WTC11 (cell line): ENCODE measurements at regions not wholly inside any gene's neighbourhood (a gene's known extent, or its start where the extent isn't known, plus 50 kb on each side); places are given as distances from the start of the nearest gene placed in this dataset.

Experiments
- ATAC-seq: fragments of 200-7000 bp; cut with Tn5 transposase; 2 replicates; pipeline ENCODE4 v1.10.0; 2021; ENCODE audit warnings: mild to moderate bottlenecking, moderate library complexity
- CTCF ChIA-PET: fragments of 300-600 bp; sonication (Branson Sonifier 250); formaldehyde crosslinking; loops from one replicate; lab custom pipeline; 2021; ENCODE audit warnings: antibody characterized with exemption; lab: Charles Lee
- POLR2A ChIA-PET: fragments of 350-600 bp; sonication (Branson Sonifier 250); formaldehyde crosslinking; loops from one replicate; lab custom pipeline; 2021; ENCODE audit warnings: antibody characterized with exemption; lab: Charles Lee
- DNase-seq: peaks from one replicate; pipeline ENCODE4 v3.0.0; 2021; ENCODE audit warnings: low spot score
- H3K27ac Mint-ChIP-seq: 2 replicates; pipeline ENCODE4 v1.8.0; 2021; ENCODE audit warnings: mixed read lengths
- H3K27me3 Mint-ChIP-seq: 2 replicates; pipeline ENCODE4 v1.8.0; 2021; ENCODE audit warnings: low read depth, mild to moderate bottlenecking, moderate library complexity, mixed read lengths
- H3K36me3 Mint-ChIP-seq: 2 replicates; pipeline ENCODE4 v1.8.0; 2021; ENCODE audit warnings: mixed read lengths
- H3K4me1 Mint-ChIP-seq: 2 replicates; pipeline ENCODE4 v1.8.0; 2022; ENCODE audit warnings: mixed read lengths
- H3K4me3 Mint-ChIP-seq: 2 replicates; pipeline ENCODE4 v1.8.0; 2021; ENCODE audit warnings: mild to moderate bottlenecking, moderate library complexity, mixed read lengths
- H3K9me3 Mint-ChIP-seq: 2 replicates; pipeline ENCODE4 v1.8.0; 2021; ENCODE audit warnings: mixed read lengths
- ARID4B ChIP-seq: sonication (generic); formaldehyde crosslinking; IDR thresholded peaks from 2 replicates; pipeline ENCODE4 v1.8.0; 2023; ENCODE audit warnings: missing genetic modification reagents, mild to moderate bottlenecking, borderline replicate concordance
- ATF2 ChIP-seq: sonication (generic); formaldehyde crosslinking; IDR thresholded peaks from 2 replicates; pipeline ENCODE4 v1.8.1; 2022; ENCODE audit warnings: low read depth, missing genetic modification reagents, borderline replicate concordance
- CBFB ChIP-seq: sonication (generic); formaldehyde crosslinking; IDR thresholded peaks from 2 replicates; pipeline ENCODE4 v1.8.1; 2022; ENCODE audit warnings: mild to moderate bottlenecking, low read depth, missing genetic modification reagents
- CREM ChIP-seq: sonication (generic); formaldehyde crosslinking; IDR thresholded peaks from 2 replicates; pipeline ENCODE4 v1.8.1; 2022; ENCODE audit warnings: mild to moderate bottlenecking, missing genetic modification reagents, moderate library complexity
- E2F5 ChIP-seq: sonication (generic); formaldehyde crosslinking; IDR thresholded peaks from 2 replicates; pipeline ENCODE4 v1.8.1; 2022; ENCODE audit warnings: mild to moderate bottlenecking, moderate library complexity, missing genetic modification reagents
- ESRRA ChIP-seq: sonication (generic); formaldehyde crosslinking; IDR thresholded peaks from 2 replicates; pipeline ENCODE4 v1.8.1; 2022; ENCODE audit warnings: mild to moderate bottlenecking, missing genetic modification reagents, borderline replicate concordance
- ETV6 ChIP-seq: sonication (generic); formaldehyde crosslinking; IDR thresholded peaks from 2 replicates; pipeline ENCODE4 v1.8.1; 2022; ENCODE audit warnings: mild to moderate bottlenecking, missing genetic modification reagents
- FOXP1 ChIP-seq: sonication (generic); formaldehyde crosslinking; IDR thresholded peaks from 2 replicates; pipeline ENCODE4 v1.8.0; 2022; ENCODE audit warnings: missing genetic modification reagents, mild to moderate bottlenecking, moderate library complexity, borderline replicate concordance
- IRF2 ChIP-seq: sonication (generic); formaldehyde crosslinking; IDR thresholded peaks from 2 replicates; pipeline ENCODE4 v1.8.0; 2022; ENCODE audit warnings: low read depth, missing genetic modification reagents, borderline replicate concordance
- MYBL2 ChIP-seq: sonication (generic); formaldehyde crosslinking; IDR thresholded peaks from 2 replicates; pipeline ENCODE4 v1.8.1; 2023; ENCODE audit warnings: mild to moderate bottlenecking, moderate library complexity, missing genetic modification reagents
- PRDM15 ChIP-seq: sonication (generic); formaldehyde crosslinking; IDR thresholded peaks from 2 replicates; pipeline ENCODE4 v1.8.0; 2022; ENCODE audit warnings: missing genetic modification reagents
- SMAD3 ChIP-seq: sonication (generic); formaldehyde crosslinking; IDR thresholded peaks from 2 replicates; pipeline ENCODE4 v1.8.0; 2022; ENCODE audit warnings: missing genetic modification reagents, mild to moderate bottlenecking, borderline replicate concordance
- SMAD4 ChIP-seq: sonication (generic); formaldehyde crosslinking; IDR thresholded peaks from 2 replicates; pipeline ENCODE4 v1.8.0; 2022; ENCODE audit warnings: mild to moderate bottlenecking, missing genetic modification reagents
- STAT6 ChIP-seq: sonication (generic); formaldehyde crosslinking; conservative IDR thresholded peaks from 2 replicates; pipeline ENCODE4 v1.8.1; 2023; ENCODE audit warnings: mild to moderate bottlenecking, low read depth, missing genetic modification reagents, moderate library complexity
- TCF7 ChIP-seq: sonication (generic); formaldehyde crosslinking; IDR thresholded peaks from 2 replicates; pipeline ENCODE4 v1.8.0; 2022; ENCODE audit warnings: mild to moderate bottlenecking, low read depth, missing genetic modification reagents, moderate library complexity
- TEAD4 ChIP-seq: sonication (generic); formaldehyde crosslinking; IDR thresholded peaks from 2 replicates; pipeline ENCODE4 v1.8.0; 2022; ENCODE audit warnings: mild to moderate bottlenecking, missing genetic modification reagents
- ZNF423 ChIP-seq: fragments of 250-450 bp; sonication (Bioruptor Pico); IDR thresholded peaks from 2 replicates; pipeline ENCODE4 v2.1.2; 2022; ENCODE audit warnings: mild to moderate bottlenecking, moderate library complexity
- ZNF512 ChIP-seq: sonication (generic); formaldehyde crosslinking; IDR thresholded peaks from 2 replicates; pipeline ENCODE4 v1.8.1; 2022; ENCODE audit warnings: missing genetic modification reagents, borderline replicate concordance

- ChIA-PET POLR2A (no interaction called here), CTCF (no interaction called here)
- H3K4me3 Mint-ChIP-seq = no peak overlapping the region
- TF ChIP-seq CBFB (CRISPR knock-in tag) = no peak
- TF ChIP-seq TEAD4 (CRISPR knock-in tag) = no peak
- no peak for TF ChIP-seq IRF2
- TF ChIP-seq ATF2 (CRISPR knock-in tag) = no peak
- TF ChIP-seq SMAD3 (CRISPR knock-in tag) = no peak
- TF ChIP-seq FOXP1 (CRISPR knock-in tag) = no peak
- TF ChIP-seq ARID4B (CRISPR knock-in tag) = no peak
- TF ChIP-seq E2F5 (CRISPR knock-in tag) = no peak
- no peak for TF ChIP-seq SMAD4 (CRISPR knock-in tag)
- TF ChIP-seq ETV6 (CRISPR knock-in tag) = no peak
- TF ChIP-seq ZNF512 = no peak
- TF ChIP-seq STAT6 (CRISPR knock-in tag) = no peak
- TF ChIP-seq TCF7 (CRISPR knock-in tag) = no peak
- H3K27me3 Mint-ChIP-seq = no peaks in the 10 kb centered on the region
- H3K9me3 Mint-ChIP-seq = peaks cover 62% of the 10 kb centered on the region
- no peak for DNase-seq
- no peaks in the 10 kb centered on the region for H3K4me1 Mint-ChIP-seq
- ATAC-seq = no peak
- H3K36me3 Mint-ChIP-seq = peaks cover 18% of the 10 kb centered on the region
- no peak overlapping the region for H3K27ac Mint-ChIP-seq
Observed at GRCh38 chr2:114085238-114085637, 195.3 kb downstream of the ACTR3 start.

GRCh38 chr2:114085992-114086391 is 196.1 kb downstream of the ACTR3 start:
- DNase-seq (no peak), ATAC-seq (no peak)
- POLR2A ChIA-PET = no interaction called here
- Mint-ChIP-seq H3K27me3 (no peaks in the 10 kb centered on the region), H3K4me1 (no peaks in the 10 kb centered on the region), H3K4me3 (no peak overlapping the region), H3K9me3 (peaks cover 62% of the 10 kb centered on the region), H3K27ac (no peak overlapping the region), H3K36me3 (peaks cover 19% of the 10 kb centered on the region)
- CTCF ChIA-PET = no interaction called here
- TF ChIP-seq MYBL2 (CRISPR knock-in tag) (no peak), PRDM15 (no peak), ESRRA (no peak), E2F5 (CRISPR knock-in tag) (no peak), CREM (CRISPR knock-in tag) (no peak), ZNF423 (CRISPR knock-in tag) (no peak)
